ENCODE measurements at regions not wholly inside any gene's neighbourhood (a gene's known extent, or its start where the extent isn't known, plus 50 kb on each side); places are given as distances from the start of the nearest gene placed in this dataset.

DNA sequence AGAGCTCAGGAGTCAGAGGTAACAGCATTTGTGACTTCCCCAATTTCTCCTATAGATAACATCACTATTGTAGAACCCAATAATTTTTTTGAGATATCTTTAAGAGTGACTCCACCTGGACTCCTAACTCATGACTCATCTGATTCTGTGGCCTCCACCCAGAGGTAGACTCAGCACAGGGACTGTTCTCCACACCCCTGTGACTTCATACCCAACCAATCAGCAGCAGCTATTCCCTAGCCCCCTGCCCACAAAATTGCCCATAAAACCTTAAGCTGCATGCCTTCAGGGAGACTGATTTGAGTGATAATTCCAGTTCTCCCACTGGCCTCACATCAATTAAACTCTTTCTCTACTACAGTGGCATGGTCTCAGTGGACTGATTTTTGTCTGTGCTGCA, 475.4 kb upstream of the FAT3 start:
- Histone ChIP-seq H3K36me3 (no peaks in the 10 kb centered on the region), H3K4me3 (no peak overlapping the region), H3K9me3 (no peaks in the 10 kb centered on the region), H3K27me3 (no peaks in the 10 kb centered on the region)
- DNase-seq = no peak

DNA sequence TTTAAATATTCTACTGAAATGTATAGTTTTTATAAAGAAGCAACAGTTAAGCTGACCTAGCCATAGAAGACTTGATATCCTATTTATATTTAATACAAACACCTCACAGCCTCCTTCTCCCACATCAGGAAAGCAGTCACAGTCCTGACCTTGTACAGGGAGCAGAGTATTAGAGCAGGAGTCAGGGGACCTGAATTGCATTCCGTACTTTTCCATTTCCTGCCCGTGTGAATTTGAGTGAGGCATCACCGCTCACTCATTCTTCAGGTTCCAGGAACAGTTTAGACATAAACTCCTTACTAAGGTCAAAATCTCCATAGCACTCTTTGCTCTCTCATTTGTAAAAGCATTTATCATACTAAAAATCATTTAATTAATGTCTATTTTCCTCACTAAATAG, 482.5 kb upstream of the FAT3 start:
- H3K36me3 ChIP-seq = no peaks in the 10 kb centered on the region
- no peaks in the 10 kb centered on the region for H3K27me3 ChIP-seq
- no peak for DNase-seq
- H3K4me3 ChIP-seq = no peak overlapping the region
- no peaks in the 10 kb centered on the region for H3K9me3 ChIP-seq

DNA sequence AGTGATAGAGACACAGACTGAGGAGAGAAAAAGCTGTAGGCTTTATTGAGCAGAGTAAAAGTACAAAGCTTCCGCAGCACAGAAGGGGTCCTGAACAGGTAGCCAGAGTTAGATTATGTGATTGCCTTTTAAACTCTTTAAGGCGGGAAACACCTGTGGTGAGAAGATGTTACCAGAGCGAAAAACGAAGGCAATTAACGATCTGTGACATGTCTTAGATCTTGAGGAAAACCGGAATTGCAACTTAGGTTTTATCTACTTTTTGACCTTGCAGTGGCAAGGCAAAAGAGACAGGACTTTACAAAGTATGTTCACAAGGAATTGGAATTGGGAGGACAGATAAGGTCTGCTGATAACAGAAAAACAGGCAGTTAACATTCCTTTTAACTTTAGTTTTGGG, 493.6 kb upstream of the FAT3 start:
- no peaks in the 10 kb centered on the region for H3K27me3 ChIP-seq
- no peak for DNase-seq
- no peaks in the 10 kb centered on the region for H3K9me3 ChIP-seq
- H3K36me3 ChIP-seq = no peaks in the 10 kb centered on the region
- no peak overlapping the region for H3K4me3 ChIP-seq

DNA sequence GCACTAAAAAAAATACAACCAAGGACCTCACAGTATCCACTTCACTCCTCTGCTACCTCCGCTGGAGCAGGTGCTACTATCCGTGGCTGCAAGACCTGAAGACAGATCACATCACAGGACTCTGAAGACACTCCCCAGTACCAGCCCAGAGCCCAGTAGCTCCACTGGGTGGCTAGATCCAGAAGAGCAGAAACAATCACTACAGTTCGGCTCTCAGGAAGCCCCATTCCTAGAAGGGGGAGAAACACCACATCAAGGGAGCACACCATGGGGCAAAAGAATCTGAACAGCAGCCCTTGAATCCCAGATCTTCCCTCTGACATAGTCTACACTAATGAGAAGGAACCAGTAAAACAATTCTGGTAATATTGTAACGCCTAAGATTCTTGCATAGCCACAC, 494.0 kb upstream of the FAT3 start:
- no peaks in the 10 kb centered on the region for H3K36me3 ChIP-seq
- DNase-seq = no peak

DNA sequence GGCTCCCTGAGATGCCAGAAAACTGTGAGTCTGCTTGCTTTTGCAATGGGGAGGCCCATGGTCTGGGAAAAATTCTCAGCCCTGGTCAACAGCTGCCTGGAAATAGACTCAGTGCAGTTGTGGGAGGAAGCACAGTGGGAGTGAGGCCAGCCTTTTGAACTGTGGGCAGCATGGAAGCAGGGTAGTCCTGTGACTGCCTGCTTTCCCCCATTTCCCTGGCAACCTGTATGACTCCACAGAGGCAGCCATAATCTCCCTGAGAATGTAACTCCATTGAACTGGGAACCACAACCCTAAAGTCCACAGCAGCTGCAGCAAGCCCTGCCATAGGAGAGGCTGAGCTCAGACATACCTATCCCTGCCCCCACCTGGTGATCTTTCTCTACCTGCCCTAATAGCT, 494.6 kb upstream of the FAT3 start:
- no peak overlapping the region for H3K4me3 ChIP-seq
- H3K9me3 ChIP-seq = no peaks in the 10 kb centered on the region
- no peaks in the 10 kb centered on the region for H3K27me3 ChIP-seq

More for the DNA sequence above, 494.0 kb upstream of the FAT3 start:
- no peaks in the 10 kb centered on the region for H3K27me3 ChIP-seq
- H3K4me3 ChIP-seq = no peak overlapping the region
- H3K9me3 ChIP-seq = no peaks in the 10 kb centered on the region

DNA sequence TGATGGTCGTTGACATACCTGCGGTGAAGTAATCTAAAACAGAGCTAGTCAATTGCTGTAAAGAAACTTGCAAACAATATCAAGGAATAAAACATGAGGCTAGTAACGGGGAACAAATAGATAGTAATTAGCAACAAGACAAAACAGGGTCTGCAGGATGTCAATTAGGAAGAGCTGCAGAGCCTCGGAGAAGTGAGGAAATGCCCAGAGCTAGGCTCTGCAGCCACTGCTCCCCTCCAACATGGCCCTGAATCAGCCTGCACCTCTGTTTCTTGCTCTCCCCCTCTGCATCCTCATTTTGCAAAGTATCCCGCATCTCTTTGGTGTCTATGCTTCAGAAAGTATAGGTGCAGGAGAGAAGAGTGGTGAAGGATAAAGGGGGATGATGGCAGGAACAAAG, 507.4 kb upstream of the FAT3 start:
- Histone ChIP-seq H3K36me3 (no peaks in the 10 kb centered on the region), H3K27me3 (no peaks in the 10 kb centered on the region), H3K4me3 (no peak overlapping the region), H3K9me3 (no peaks in the 10 kb centered on the region)
- DNase-seq = no peak

More for the DNA sequence above, 494.6 kb upstream of the FAT3 start:
- H3K36me3 ChIP-seq = no peaks in the 10 kb centered on the region
- no peak for DNase-seq

DNA sequence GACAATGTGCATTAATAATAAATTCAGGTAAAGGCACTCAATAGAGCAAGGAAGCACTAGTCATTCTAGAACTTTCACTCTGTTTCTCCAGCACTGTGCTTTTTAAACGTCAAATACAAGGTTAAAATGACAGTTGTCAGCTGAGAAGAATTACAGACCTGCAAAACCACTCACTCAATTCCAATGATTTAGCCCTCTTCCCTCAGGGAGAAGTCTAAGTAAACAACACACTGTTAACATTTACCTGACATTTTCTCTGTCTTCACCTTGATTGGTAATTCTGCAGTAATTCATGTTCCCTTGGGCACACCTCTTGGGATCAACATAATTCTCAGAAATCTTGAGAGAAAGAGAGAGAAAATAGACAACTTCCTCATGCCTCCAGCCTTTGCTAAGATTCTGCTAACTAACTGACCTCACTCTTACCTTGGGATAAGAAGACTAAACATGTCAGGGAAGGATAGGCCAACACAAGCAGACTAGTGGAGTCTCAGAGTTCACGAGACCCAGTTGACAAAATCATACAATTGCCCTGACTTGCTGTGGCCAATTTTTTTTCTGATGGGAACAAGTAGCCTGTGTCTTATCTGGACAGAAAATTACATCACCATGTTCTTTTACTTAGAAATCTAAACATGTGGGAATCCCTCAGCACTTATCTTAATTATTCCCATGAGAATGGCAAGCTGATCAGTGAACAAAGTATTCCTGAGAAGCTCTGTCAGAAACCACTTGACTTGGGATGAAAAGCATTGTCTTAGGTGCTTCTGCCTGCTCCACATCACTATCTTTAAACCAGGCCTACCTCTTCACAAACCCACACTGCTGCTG, 516.8 kb upstream of the FAT3 start:
- Histone ChIP-seq H3K36me3 (no peaks in the 10 kb centered on the region), H3K4me3 (no peak overlapping the region), H3K27me3 (no peaks in the 10 kb centered on the region), H3K9me3 (no peaks in the 10 kb centered on the region)
- DNase-seq = no peak

DNA sequence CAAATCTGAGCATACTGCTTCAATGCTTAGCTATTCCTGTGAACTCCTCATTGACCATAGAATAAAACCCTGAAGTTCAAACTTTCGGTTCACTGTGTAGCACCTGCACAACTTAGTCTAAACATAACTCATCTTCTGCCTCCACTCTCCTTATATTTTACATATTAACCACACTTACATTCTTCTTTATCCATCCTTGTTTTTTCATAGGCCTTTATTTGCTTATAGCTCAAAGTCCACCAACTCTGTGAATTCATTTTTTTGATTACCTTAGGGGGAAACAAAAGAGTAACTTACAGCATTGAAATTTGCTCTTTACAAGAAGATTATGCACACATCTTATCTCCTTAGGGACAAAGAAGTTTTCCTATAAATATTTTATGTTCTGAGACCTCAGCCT, 521.6 kb upstream of the FAT3 start:
- Histone ChIP-seq H3K9me3 (no peaks in the 10 kb centered on the region), H3K4me3 (no peak overlapping the region), H3K27me3 (no peaks in the 10 kb centered on the region), H3K36me3 (no peaks in the 10 kb centered on the region)
- no peak for DNase-seq

DNA sequence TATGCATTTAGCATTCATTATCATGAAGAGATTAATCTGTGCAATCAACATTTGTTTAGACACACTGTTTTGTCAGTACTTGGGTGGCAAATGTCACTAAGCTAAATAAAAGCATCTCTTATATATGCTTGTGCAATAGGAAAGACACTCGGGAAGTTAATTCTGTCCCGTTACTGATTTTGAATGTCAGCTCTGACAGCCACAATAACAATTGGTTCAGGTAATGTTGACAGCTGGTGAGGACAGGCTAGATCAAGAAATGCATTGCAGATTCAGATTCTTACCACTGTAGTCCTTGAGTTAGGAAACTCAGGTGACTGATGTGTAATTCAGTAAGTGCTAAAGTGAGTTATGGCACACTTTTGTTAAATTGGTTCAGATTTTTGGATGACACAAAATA, 523.8 kb upstream of the FAT3 start:
- DNase-seq = no peak
- H3K4me3 ChIP-seq = no peak overlapping the region
- H3K36me3 ChIP-seq = no peaks in the 10 kb centered on the region
- no peaks in the 10 kb centered on the region for H3K27me3 ChIP-seq
- no peaks in the 10 kb centered on the region for H3K9me3 ChIP-seq

DNA sequence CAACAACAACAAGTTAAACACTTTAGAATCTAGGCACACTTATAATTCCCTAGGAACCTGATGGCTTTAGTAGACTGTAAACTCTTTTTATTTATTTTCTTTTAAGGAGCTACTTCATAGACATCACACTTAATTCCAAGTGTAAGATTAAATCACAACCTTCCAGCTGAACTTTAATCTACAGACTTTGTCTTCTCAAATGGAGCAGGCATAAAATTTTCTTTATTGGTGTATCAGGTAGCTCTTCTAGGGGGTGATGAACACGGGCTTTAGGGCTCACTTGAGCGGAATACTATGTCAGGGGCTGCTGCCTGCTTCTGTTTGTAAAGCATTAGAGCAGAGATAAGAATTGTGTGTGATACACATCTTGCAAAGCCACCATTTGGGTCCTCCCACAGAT, 525.8 kb upstream of the FAT3 start:
- no peaks in the 10 kb centered on the region for H3K36me3 ChIP-seq
- H3K27me3 ChIP-seq = no peaks in the 10 kb centered on the region
- H3K9me3 ChIP-seq = no peaks in the 10 kb centered on the region
- no peak for DNase-seq
- no peak overlapping the region for H3K4me3 ChIP-seq

DNA sequence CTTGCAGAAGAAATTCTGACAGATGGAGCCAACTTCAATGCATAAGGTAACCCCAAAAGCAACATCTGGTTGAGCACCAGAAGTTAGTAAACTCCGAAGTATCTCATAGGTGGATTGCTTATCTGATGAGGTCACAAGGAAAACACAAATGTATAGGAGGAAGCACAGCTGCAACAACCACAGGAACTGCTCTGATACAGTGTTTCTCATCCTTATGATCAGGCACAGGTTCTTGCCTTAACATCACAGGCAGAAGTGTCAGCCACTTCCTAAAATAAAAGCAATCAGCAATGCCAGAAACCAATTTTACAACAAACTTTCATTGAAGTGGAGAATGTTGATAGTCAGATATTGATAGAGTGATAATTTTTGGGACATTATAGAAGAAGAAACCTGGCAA, 530.3 kb upstream of the FAT3 start:
- Histone ChIP-seq H3K4me3 (no peak overlapping the region), H3K27me3 (no peaks in the 10 kb centered on the region), H3K36me3 (no peaks in the 10 kb centered on the region), H3K9me3 (no peaks in the 10 kb centered on the region)
- no peak for DNase-seq

DNA sequence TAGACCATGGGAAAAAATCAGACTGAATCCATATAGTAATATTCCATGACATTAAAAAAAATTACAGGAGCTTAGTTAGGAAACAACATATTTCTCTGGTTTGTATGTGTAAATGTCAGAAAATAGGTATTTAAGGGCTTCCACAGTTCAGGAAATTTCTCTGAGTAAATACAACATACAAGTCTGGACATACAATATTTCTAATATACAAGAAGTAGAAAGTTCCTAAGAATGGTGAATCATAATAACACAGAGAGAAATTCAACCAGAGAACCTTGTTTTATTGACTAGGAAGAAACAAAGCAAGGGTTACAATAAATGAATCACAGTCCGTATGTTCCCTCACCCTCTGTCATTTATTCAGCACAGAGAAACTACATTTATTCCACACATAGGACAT, 532.7 kb upstream of the FAT3 start:
- no peaks in the 10 kb centered on the region for H3K9me3 ChIP-seq
- no peaks in the 10 kb centered on the region for H3K36me3 ChIP-seq
- no peaks in the 10 kb centered on the region for H3K27me3 ChIP-seq
- DNase-seq = no peak
- H3K4me3 ChIP-seq = no peak overlapping the region

DNA sequence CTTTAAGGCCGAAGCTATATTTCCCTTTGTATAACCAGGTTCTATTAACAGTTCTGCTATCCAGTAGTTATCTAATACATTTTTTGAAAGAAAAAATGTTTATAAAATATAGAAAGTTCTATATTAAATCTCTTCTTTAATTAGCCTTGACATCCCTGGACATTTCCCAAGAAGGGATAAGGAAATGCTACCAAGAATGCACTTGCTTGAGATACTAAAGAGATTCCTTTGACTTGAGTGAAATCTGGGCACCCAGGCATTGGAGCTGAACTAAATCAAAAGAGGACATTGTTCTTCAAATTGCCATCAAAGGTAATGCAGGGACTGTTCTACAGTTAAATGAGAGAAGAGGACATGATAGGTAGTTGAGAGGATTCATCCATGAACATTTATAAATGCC, 535.9 kb upstream of the FAT3 start:
- H3K36me3 ChIP-seq = no peaks in the 10 kb centered on the region
- H3K9me3 ChIP-seq = no peaks in the 10 kb centered on the region
- no peaks in the 10 kb centered on the region for H3K27me3 ChIP-seq
- no peak for DNase-seq
- H3K4me3 ChIP-seq = no peak overlapping the region

DNA sequence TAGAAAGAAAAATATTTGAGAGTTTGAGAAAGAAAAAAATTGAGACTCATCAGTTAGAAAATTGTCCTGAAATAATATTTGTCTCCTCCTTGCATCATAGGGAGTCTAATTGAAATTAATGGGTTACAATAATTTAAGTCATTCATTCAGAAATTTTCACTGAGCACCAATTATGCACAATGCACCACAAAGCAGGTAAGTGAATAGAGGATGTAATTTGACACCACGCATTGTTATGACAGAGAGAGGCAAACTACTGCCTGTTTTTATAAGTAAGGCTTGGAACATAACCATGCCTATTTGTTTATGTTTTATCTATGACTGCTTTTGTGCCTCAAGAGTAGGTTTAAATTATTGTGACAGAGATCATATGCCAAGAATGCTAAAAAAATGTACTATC, 537.9 kb upstream of the FAT3 start:
- no peaks in the 10 kb centered on the region for H3K27me3 ChIP-seq
- no peak overlapping the region for H3K4me3 ChIP-seq
- no peak for DNase-seq
- H3K36me3 ChIP-seq = no peaks in the 10 kb centered on the region
- no peaks in the 10 kb centered on the region for H3K9me3 ChIP-seq

DNA sequence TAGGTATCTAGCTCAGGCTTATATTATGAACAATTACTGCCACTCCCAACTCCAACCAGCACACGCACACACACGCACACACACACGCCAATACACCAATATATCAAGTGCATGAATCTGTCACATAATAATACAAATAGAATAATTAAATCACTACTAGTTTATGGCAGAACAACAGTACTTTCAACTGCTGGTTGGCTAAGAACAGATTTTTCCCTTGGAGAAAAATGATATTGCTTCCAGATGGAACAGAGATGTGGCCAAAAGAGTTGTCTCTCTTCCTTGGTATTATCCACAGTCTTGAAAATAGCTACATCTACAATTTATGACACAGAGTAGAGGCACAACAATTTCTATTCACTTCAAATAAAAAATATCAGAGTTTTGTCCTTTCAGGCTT, 538.3 kb upstream of the FAT3 start:
- DNase-seq = no peak
- Histone ChIP-seq H3K27me3 (no peaks in the 10 kb centered on the region), H3K36me3 (no peaks in the 10 kb centered on the region), H3K4me3 (no peak overlapping the region), H3K9me3 (no peaks in the 10 kb centered on the region)

DNA sequence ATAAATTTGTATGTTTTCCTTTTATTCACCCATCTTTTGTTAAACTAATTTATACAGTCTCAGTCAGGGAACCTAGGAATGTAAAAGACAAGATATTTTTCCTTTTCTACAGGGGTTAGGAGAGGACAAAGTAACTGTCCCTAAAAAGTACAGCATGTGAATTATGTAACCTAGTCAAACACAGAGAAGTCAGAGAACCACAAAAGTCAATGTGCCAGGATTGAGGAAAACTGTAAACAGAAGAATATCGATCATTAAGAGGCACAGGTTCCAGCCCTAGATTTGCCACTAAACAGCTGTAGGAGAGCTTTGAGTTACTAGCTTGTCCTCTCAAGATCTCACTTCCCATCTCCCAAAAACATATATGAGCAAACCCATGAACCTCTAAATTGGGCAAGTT, 550.9 kb upstream of the FAT3 start:
- no peaks in the 10 kb centered on the region for H3K9me3 ChIP-seq
- H3K4me3 ChIP-seq = no peak overlapping the region
- H3K27me3 ChIP-seq = no peaks in the 10 kb centered on the region
- no peak for DNase-seq
- no peaks in the 10 kb centered on the region for H3K36me3 ChIP-seq

DNA sequence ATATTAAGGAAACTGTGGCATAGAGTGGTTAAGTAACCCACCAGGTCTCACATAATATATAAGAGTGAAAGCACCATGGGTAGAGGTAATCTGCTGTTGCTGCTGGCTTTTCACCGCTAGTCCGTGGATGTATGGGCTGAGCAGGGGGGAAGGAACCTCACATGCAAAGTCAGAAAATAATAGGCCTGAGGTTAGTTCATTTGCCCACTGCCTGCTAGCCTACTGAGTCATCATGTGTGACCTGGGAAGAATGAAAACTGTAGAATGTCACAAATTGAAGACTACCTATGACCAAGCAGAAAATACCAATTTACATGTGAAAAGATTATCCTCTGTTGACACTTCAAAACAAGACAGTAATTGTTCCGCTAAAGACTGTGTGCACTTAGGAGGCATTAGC, 560.1 kb upstream of the FAT3 start:
- H3K27me3 ChIP-seq = no peaks in the 10 kb centered on the region
- DNase-seq = no peak
- H3K9me3 ChIP-seq = no peaks in the 10 kb centered on the region
- no peaks in the 10 kb centered on the region for H3K36me3 ChIP-seq
- no peak overlapping the region for H3K4me3 ChIP-seq

DNA sequence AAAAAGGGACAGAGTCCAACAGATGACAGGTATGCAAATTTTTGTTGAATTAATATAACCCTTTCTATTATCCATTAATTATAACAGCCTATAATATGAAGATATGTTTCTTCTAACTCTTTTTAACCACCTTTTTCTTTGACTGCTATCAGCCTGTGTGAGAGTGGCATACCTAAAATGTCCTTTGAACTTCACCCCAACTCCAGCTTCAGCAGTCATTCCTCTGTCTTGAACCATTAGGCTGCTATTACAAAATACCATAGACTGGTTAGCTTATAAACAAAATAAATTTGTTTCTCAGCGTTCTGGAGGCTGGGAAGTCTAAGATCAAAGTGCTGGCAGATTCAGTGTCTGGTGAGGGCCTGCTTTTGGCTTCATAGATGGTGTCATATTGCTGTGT, 564.6 kb upstream of the FAT3 start:
- Histone ChIP-seq H3K4me3 (no peak overlapping the region), H3K27me3 (no peaks in the 10 kb centered on the region), H3K9me3 (no peaks in the 10 kb centered on the region)

DNA sequence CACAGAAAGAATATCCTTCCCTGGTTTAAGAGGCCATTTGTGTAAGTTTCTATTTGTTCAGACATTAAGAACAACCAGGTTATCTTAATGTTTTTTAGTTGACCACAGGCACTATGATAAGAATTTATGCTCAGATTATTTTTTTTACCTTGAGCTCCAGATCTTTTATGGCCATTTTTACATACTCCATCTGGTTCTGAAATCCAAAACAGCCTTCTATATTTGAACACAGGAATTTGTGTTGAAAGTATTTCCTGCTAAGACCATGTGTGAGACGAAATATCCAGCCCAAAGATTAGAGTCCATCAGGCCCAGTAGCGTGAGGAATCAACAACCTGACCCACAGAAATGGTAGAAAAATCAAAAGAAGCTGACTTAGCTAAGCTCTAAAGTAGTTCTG, 569.9 kb upstream of the FAT3 start:
- no peaks in the 10 kb centered on the region for H3K27me3 ChIP-seq
- H3K9me3 ChIP-seq = no peaks in the 10 kb centered on the region
- H3K36me3 ChIP-seq = no peaks in the 10 kb centered on the region
- no peak for DNase-seq
- no peak overlapping the region for H3K4me3 ChIP-seq

More for the DNA sequence above, 564.6 kb upstream of the FAT3 start:
- no peaks in the 10 kb centered on the region for H3K36me3 ChIP-seq
- DNase-seq = no peak
